SU-DHL-6 (cell line): ENCODE measurements at regions not wholly inside any gene's neighbourhood (a gene's known extent, or its start where the extent isn't known, plus 50 kb on each side); places are given as distances from the start of the nearest gene placed in this dataset.

ENCODE experiments used
- H2AFZ ChIP-seq: fragments of 200-600 bp; sonication (generic); 2 replicates; pipeline ENCODE4 v1.6.1; 2014; ENCODE audit warnings: low read depth, mild to moderate bottlenecking, moderate library complexity, mixed read lengths, antibody characterized with exemption, low read length; ENCODE audit not compliant: severe bottlenecking
- H3F3A ChIP-seq: fragments of 200-600 bp; shearing (Covaris generic); 2 replicates; pipeline ENCODE4 v1.6.0; 2016; ENCODE audit warnings: antibody characterized with exemption, mild to moderate bottlenecking; ENCODE audit not compliant: insufficient read depth
- H3K27ac ChIP-seq: fragments of 200-600 bp; sonication (generic); 2 replicates; pipeline ENCODE4 v1.5.1; 2016; ENCODE audit warnings: low read depth, mild to moderate bottlenecking, low read length, moderate library complexity, mixed read lengths
- H3K27me3 ChIP-seq: fragments of 200-600 bp; sonication (generic), shearing (Covaris generic); 2 replicates; pipeline ENCODE4 v1.6.0; 2014; ENCODE audit warnings: mild to moderate bottlenecking, low read length
- H3K36me3 ChIP-seq: fragments of 200-600 bp; sonication (generic); 2 replicates; pipeline ENCODE4 v1.6.1; 2014; ENCODE audit warnings: mild to moderate bottlenecking, low read length, mixed read lengths
- H3K4me2 ChIP-seq: fragments of 300-600, 200-600 bp; shearing (Covaris generic), sonication (generic); 2 replicates; pipeline ENCODE4 v1.6.0; 2014; ENCODE audit warnings: low read length, low read depth, mild to moderate bottlenecking; ENCODE audit not compliant: poor library complexity, severe bottlenecking
- H3K4me3 ChIP-seq: fragments of 200-600 bp; sonication (generic); 2 replicates; pipeline ENCODE4 v1.5.1; 2014; ENCODE audit warnings: antibody characterized with exemption, low read length, mild to moderate bottlenecking, mixed read lengths; ENCODE audit not compliant: insufficient read depth, poor library complexity, severe bottlenecking
- H3K79me2 ChIP-seq: fragments of 200-600 bp; sonication (generic); 2 replicates; pipeline ENCODE4 v1.6.1; 2014; ENCODE audit warnings: mild to moderate bottlenecking, low read length, moderate library complexity; ENCODE audit not compliant: insufficient read depth
- H3K9ac ChIP-seq: fragments of 200-600 bp; sonication (generic); 2 replicates; pipeline ENCODE4 v1.7.0; 2014; ENCODE audit warnings: mild to moderate bottlenecking, low read length
- H3K9me2 ChIP-seq: fragments of 200-600 bp; sonication (generic); replicated peaks from 2 replicates; pipeline ENCODE4 v1.6.1; 2014; ENCODE audit warnings: low read length; ENCODE audit not compliant: insufficient read depth
- H3K9me3 ChIP-seq: fragments of 200-600 bp; sonication (generic); 2 replicates; pipeline ENCODE4 v1.6.1; 2014; ENCODE audit warnings: low read length, mixed read lengths; ENCODE audit not compliant: insufficient read depth
- H4K20me1 ChIP-seq: fragments of 200-600 bp; sonication (generic); 2 replicates; pipeline ENCODE4 v1.6.1; 2014; ENCODE audit warnings: low read depth, mild to moderate bottlenecking, antibody characterized with exemption, low read length, moderate library complexity, mixed read lengths
- EZH2phosphoT487 ChIP-seq: fragments of 200-600 bp; sonication (generic), shearing (Covaris generic); conservative IDR thresholded peaks from 2 replicates; pipeline ENCODE4 v1.6.1; 2018; ENCODE audit warnings: mild to moderate bottlenecking, antibody characterized with exemption, low read length, moderate library complexity, mixed read lengths
- TF ChIP-seq, protein P1 (sequence below): fragments of 200-600 bp; sonication (generic); IDR thresholded peaks from one replicate; pipeline ENCODE4 v1.5.1; 2017; ENCODE audit warnings: antibody characterized with exemption, mild to moderate bottlenecking, low read length, moderate library complexity; ENCODE audit not compliant: insufficient read depth, poor library complexity, severe bottlenecking

DNA sequence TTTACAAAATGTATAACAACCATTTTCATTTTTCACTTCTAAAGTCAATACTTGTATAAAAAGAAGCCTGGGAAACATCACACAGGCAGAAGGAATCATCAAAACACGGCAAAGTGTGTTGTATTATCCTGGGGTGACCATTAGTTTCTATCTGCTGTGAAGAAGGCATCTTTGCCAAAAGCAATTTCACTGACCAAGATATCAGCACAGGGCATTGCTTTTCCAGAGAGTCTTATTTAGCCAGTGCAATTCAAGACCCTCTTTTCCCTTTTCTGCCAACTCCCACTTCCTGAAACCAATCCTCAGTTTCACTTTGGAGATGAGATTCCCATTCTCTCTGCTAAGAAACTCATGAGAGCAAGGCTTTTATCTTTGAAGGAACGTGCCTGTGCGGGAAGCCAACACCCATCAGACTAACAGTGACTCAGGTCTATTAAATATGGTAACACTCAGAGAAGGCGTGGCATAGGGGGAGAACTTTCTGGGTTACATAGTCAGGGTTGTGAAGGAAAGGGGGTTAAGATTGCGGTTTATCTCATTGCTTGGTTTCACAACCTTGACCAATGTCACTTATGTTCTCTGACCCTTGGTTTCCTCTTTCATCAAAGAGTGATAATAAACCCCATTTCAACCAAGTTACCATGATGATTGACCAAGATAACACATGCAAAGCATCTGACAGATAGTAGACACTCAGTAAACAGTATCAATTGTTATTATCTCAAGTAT is 666.9 kb upstream of the KLF4 start:
- Histone ChIP-seq H3K79me2 (no peaks in the 10 kb centered on the region), H3K9ac (no peak overlapping the region), H3K9me2 (no peaks in the 10 kb centered on the region), H3K36me3 (no peaks in the 10 kb centered on the region), H3K27ac (no peak overlapping the region), H3K4me3 (no peak overlapping the region), H3K4me2 (no peak overlapping the region), H2AFZ (no peak overlapping the region), H3K9me3 (no peaks in the 10 kb centered on the region), H3K27me3 (no peaks in the 10 kb centered on the region), H4K20me1 (no peaks in the 10 kb centered on the region), H3F3A (no peaks in the 10 kb centered on the region)
- TF ChIP-seq EZH2phosphoT487: no peak

GRCh38 chr9:108153416-108153815 is 663.8 kb upstream of the KLF4 start:
- Histone ChIP-seq H3K27ac (no peak overlapping the region), H3F3A (no peaks in the 10 kb centered on the region), H3K9ac (no peak overlapping the region), H3K36me3 (no peaks in the 10 kb centered on the region), H2AFZ (no peak overlapping the region), H3K9me2 (no peaks in the 10 kb centered on the region), H4K20me1 (no peaks in the 10 kb centered on the region), H3K79me2 (no peaks in the 10 kb centered on the region), H3K27me3 (no peaks in the 10 kb centered on the region), H3K9me3 (no peaks in the 10 kb centered on the region), H3K4me3 (no peak overlapping the region), H3K4me2 (no peak overlapping the region)
- TF ChIP-seq, protein P1, sequence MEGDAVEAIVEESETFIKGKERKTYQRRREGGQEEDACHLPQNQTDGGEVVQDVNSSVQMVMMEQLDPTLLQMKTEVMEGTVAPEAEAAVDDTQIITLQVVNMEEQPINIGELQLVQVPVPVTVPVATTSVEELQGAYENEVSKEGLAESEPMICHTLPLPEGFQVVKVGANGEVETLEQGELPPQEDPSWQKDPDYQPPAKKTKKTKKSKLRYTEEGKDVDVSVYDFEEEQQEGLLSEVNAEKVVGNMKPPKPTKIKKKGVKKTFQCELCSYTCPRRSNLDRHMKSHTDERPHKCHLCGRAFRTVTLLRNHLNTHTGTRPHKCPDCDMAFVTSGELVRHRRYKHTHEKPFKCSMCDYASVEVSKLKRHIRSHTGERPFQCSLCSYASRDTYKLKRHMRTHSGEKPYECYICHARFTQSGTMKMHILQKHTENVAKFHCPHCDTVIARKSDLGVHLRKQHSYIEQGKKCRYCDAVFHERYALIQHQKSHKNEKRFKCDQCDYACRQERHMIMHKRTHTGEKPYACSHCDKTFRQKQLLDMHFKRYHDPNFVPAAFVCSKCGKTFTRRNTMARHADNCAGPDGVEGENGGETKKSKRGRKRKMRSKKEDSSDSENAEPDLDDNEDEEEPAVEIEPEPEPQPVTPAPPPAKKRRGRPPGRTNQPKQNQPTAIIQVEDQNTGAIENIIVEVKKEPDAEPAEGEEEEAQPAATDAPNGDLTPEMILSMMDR: no peak
- TF ChIP-seq EZH2phosphoT487: no peak

- Histone ChIP-seq H3K36me3 (no peaks in the 10 kb centered on the region), H3K4me3 (no peak overlapping the region), H3K4me2 (no peak overlapping the region), H3K27ac (no peak overlapping the region), H3F3A (no peaks in the 10 kb centered on the region), H3K79me2 (no peaks in the 10 kb centered on the region), H3K9me3 (no peaks in the 10 kb centered on the region), H2AFZ (no peak overlapping the region), H3K9ac (no peak overlapping the region), H3K9me2 (no peaks in the 10 kb centered on the region), H3K27me3 (no peaks in the 10 kb centered on the region), H4K20me1 (no peaks in the 10 kb centered on the region)
- TF ChIP-seq EZH2phosphoT487: no peak
- TF ChIP-seq, protein P1: no peak
Observed at GRCh38 chr9:108150736-108151586, 661.4 kb upstream of the KLF4 start.

GRCh38 chr9:108149326-108149725 is 659.8 kb upstream of the KLF4 start:
- no peaks in the 10 kb centered on the region for H3K9me3 ChIP-seq
- H3K27me3 ChIP-seq: no peaks in the 10 kb centered on the region
- H2AFZ ChIP-seq: no peak overlapping the region
- H4K20me1 ChIP-seq: no peaks in the 10 kb centered on the region
- no peak overlapping the region for H3K4me2 ChIP-seq
- no peaks in the 10 kb centered on the region for H3F3A ChIP-seq
- TF ChIP-seq EZH2phosphoT487: no peak
- H3K9me2 ChIP-seq: no peaks in the 10 kb centered on the region
- no peak overlapping the region for H3K27ac ChIP-seq
- H3K36me3 ChIP-seq: no peaks in the 10 kb centered on the region
- no peak overlapping the region for H3K4me3 ChIP-seq
- H3K9ac ChIP-seq: no peak overlapping the region
- no peaks in the 10 kb centered on the region for H3K79me2 ChIP-seq
